HEK293T (cell line): ENCODE measurements at regions not wholly inside any gene's neighbourhood (a gene's known extent, or its start where the extent isn't known, plus 50 kb on each side); places are given as distances from the start of the nearest gene placed in this dataset.

Experiments used
- CTCF ChIA-PET: fragments of 350-600 bp; formaldehyde crosslinking; extraction: SDS; loops from one replicate; lab custom pipeline; 2021; ENCODE audit warnings: antibody characterized with exemption, inconsistent platforms; lab: Yijun Ruan, JAX
- POLR2A ChIA-PET: fragments of 350-600 bp; formaldehyde crosslinking; extraction: SDS; loops from one replicate; lab custom pipeline; 2020; ENCODE audit warnings: antibody characterized with exemption, inconsistent platforms; lab: Yijun Ruan, JAX
- DNase-seq: peaks from one replicate; pipeline ENCODE4 v3.0.0; 2012; ENCODE audit warnings: mixed read lengths; ENCODE audit errors: extremely low spot score
- ARNT ChIP-seq: fragments of 450-650 bp; IDR thresholded peaks from 2 replicates; pipeline ENCODE4 v1.6.1; 2017; ENCODE audit warnings: mild to moderate bottlenecking
- BHLHE40 ChIP-seq: fragments of 450-650 bp; IDR thresholded peaks from 2 replicates; pipeline ENCODE4 v1.6.1; 2016; ENCODE audit warnings: mild to moderate bottlenecking, moderate library complexity, borderline replicate concordance
- CTBP1 ChIP-seq: fragments of 450-650 bp; IDR thresholded peaks from 2 replicates; pipeline ENCODE4 v1.6.1; 2016; ENCODE audit warnings: borderline replicate concordance
- ELF4 ChIP-seq: fragments of 450-650 bp; IDR thresholded peaks from 2 replicates; pipeline ENCODE4 v1.6.1; 2017; ENCODE audit warnings: antibody characterized with exemption
- FOXA1 ChIP-seq: fragments of 450-650 bp; IDR thresholded peaks from 2 replicates; pipeline ENCODE4 v1.6.1; 2016; ENCODE audit warnings: mild to moderate bottlenecking
- FOXK2 ChIP-seq: fragments of 450-650 bp; IDR thresholded peaks from 2 replicates; pipeline ENCODE4 v1.6.1; 2016; ENCODE audit warnings: mild to moderate bottlenecking
- FOXM1 ChIP-seq: fragments of 450-650 bp; IDR thresholded peaks from 2 replicates; pipeline ENCODE4 v1.6.1; 2017; ENCODE audit warnings: mild to moderate bottlenecking, borderline replicate concordance
- HDGF ChIP-seq: fragments of 450-650 bp; IDR thresholded peaks from 2 replicates; pipeline ENCODE4 v1.6.1; 2017; ENCODE audit warnings: antibody characterized with exemption, borderline replicate concordance
- L3MBTL2 ChIP-seq: fragments of 450-650 bp; conservative IDR thresholded peaks from 2 replicates; pipeline ENCODE4 v1.6.1; 2016; ENCODE audit warnings: mild to moderate bottlenecking
- LEF1 ChIP-seq: fragments of 450-650 bp; IDR thresholded peaks from 2 replicates; pipeline ENCODE4 v1.6.1; 2017; ENCODE audit warnings: mild to moderate bottlenecking, borderline replicate concordance
- NFRKB ChIP-seq: fragments of 450-650 bp; IDR thresholded peaks from 2 replicates; pipeline ENCODE4 v1.6.1; 2016; ENCODE audit warnings: mild to moderate bottlenecking, moderate library complexity
- PKNOX1 ChIP-seq: fragments of 450-650 bp; IDR thresholded peaks from 2 replicates; pipeline ENCODE4 v1.6.1; 2016
- SP1 ChIP-seq: fragments of 450-650 bp; IDR thresholded peaks from 2 replicates; pipeline ENCODE4 v1.6.1; 2017
- SUZ12 ChIP-seq: fragments of 450-650 bp; IDR thresholded peaks from 2 replicates; pipeline ENCODE4 v1.6.1; 2016; ENCODE audit warnings: mild to moderate bottlenecking
- TARDBP ChIP-seq: fragments of 450-650 bp; IDR thresholded peaks from 2 replicates; pipeline ENCODE4 v1.6.1; 2016
- ZNF384 ChIP-seq: fragments of 450-650 bp; IDR thresholded peaks from 2 replicates; pipeline ENCODE4 v1.6.1; 2016

DNA sequence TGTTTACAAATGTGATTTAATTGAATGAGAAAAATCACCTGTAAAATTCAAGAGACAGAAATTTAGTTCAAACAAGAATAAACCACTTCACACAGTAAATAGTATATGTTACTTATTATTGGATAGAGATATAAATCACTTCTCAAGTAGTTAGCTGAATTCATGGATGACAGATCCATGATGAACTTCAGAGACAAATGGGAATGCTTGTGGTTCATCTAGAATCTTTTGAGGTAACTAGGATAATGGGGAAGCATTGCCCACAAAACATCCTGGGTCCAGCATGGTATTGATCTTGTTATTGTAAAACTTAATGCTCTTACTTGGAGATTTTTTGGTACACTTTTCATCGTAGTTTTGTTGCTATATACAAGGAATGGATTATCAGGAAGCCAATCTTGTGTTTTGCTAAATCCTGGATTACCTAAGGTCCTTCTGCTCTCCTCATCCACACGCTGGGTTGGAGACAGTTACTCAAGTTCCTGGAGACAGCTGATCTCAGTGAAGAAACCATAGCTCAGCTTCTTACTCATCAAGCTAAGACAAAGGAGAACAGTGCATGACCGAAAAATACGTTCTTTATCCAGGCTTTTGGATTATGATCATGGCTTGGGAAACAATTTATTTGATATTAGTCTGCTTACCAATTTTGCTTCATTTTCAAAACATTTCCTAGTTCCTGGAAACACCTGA, 142.5 kb upstream of the PREP start:
- POLR2A ChIA-PET, result no interaction called here
- DNase-seq, result no peak
- CTCF ChIA-PET, result interaction anchor here (0.7 kb wide), 1 partner anchor 49 kb away, joined by 7 read pairs; no protein-coding TSS in a partner anchor
- TF ChIP-seq LEF1, result no peak
- TF ChIP-seq CTBP1, result no peak
- no peak for TF ChIP-seq TARDBP
- TF ChIP-seq FOXK2, result no peak
- no peak for TF ChIP-seq FOXA1
- TF ChIP-seq BHLHE40, result no peak
- no peak for TF ChIP-seq HDGF
- no peak for TF ChIP-seq L3MBTL2
- TF ChIP-seq PKNOX1, result no peak
- no peak for TF ChIP-seq ZNF384
- TF ChIP-seq SP1, result no peak
- TF ChIP-seq FOXM1, result no peak
- no peak for TF ChIP-seq SUZ12
- no peak for TF ChIP-seq ELF4

DNA sequence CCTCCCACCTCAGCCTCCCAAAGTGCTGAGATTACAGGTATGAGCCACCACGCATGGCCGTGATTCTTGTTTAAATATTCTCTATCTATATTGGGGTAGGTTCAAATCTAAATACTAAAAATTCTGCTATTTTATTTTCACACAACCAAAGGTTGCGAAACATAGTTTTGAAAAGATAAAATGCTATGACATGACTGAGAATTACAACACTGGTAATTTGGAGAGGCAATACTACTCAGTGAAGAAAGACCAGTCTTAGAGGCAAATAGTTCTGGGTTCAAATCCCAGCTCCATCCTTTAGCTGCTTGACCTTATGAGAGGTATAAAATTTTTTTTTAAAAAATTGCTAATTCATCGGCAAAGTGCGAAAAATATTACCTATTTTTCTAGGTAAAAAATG, 137.0 kb upstream of the PREP start:
- ChIA-PET CTCF (no interaction called here), POLR2A (no interaction called here)
- no peak for DNase-seq
- TF ChIP-seq NFRKB (no peak), FOXK2 (no peak), ZNF384 (no peak), ARNT (no peak), BHLHE40 (no peak), ELF4 (no peak), SUZ12 (no peak), FOXM1 (no peak), HDGF (no peak)

GRCh38 chr6:105537981-105538578, 135.2 kb upstream of the PREP start:
- CTCF ChIA-PET, result no interaction called here

GRCh38 chr6:105536961-105537360, 134.1 kb upstream of the PREP start:
- POLR2A ChIA-PET, result no interaction called here
- no peak for DNase-seq
- CTCF ChIA-PET, result no interaction called here
- TF ChIP-seq LEF1 (no peak), L3MBTL2 (no peak), BHLHE40 (no peak), PKNOX1 (no peak), TARDBP (no peak), ZNF384 (no peak), SP1 (no peak), NFRKB (no peak)

More at GRCh38 chr6:105537981-105538578, 135.2 kb upstream of the PREP start:
- no peak for DNase-seq
- no peak for TF ChIP-seq ARNT
- no peak for TF ChIP-seq FOXA1
- TF ChIP-seq FOXK2, result no peak
- no peak for TF ChIP-seq FOXM1
- TF ChIP-seq L3MBTL2, result no peak
- TF ChIP-seq TARDBP, result no peak
- no peak for TF ChIP-seq SP1
- TF ChIP-seq ZNF384, result no peak
- TF ChIP-seq BHLHE40, result no peak
- TF ChIP-seq PKNOX1, result no peak
- POLR2A ChIA-PET, result no interaction called here

- ChIA-PET POLR2A (no interaction called here), CTCF (no interaction called here)
- TF ChIP-seq PKNOX1, result no peak
- no peak for TF ChIP-seq HDGF
- no peak for TF ChIP-seq LEF1
- no peak for TF ChIP-seq SUZ12
- TF ChIP-seq CTBP1, result no peak
- no peak for TF ChIP-seq NFRKB
- TF ChIP-seq FOXK2, result no peak
- no peak for TF ChIP-seq ZNF384
- TF ChIP-seq ARNT, result no peak
- TF ChIP-seq FOXA1, result no peak
- TF ChIP-seq ELF4, result no peak
- TF ChIP-seq BHLHE40, result no peak
- no peak for TF ChIP-seq L3MBTL2
- DNase-seq, result no peak
Measured at GRCh38 chr6:105533301-105533700, 130.4 kb upstream of the PREP start.
